SK-N-SH (cell line): ENCODE measurements at regions not wholly inside any gene's neighbourhood (a gene's known extent, or its start where the extent isn't known, plus 50 kb on each side); places are given as distances from the start of the nearest gene placed in this dataset.
"Not testable (repeated sequence)": the region's sequence is repeated elsewhere in the genome, so short reads cannot be mapped to it uniquely, and the experiment has no call there.

Experiments
- CTCF ChIA-PET: fragments of 300-600, 350-600 bp; formaldehyde crosslinking; extraction: SDS; loops from one replicate; lab custom pipeline; 2021; lab: Yijun Ruan, JAX
- POLR2A ChIA-PET: fragments of 350-600 bp; sonication (Branson Sonifier 250); formaldehyde crosslinking; extraction: SDS; loops from one replicate; lab custom pipeline; 2020; ENCODE audit warnings: antibody characterized with exemption, inconsistent platforms; lab: Yijun Ruan, JAX
- DNase-seq: peaks from one replicate; pipeline ENCODE4 v3.0.0; 2012
- H2AFZ ChIP-seq: fragments of 200-600 bp; sonication (generic); 2 replicates; pipeline ENCODE4 v1.8.1; 2016; ENCODE audit warnings: antibody characterized with exemption, mild to moderate bottlenecking, low read depth
- H3F3A ChIP-seq: fragments of 200-600 bp; sonication (generic); replicated peaks from 2 replicates; pipeline ENCODE3; 2016; ENCODE audit warnings: antibody characterized with exemption, mild to moderate bottlenecking; ENCODE audit not compliant: insufficient read depth
- H3K27ac ChIP-seq, 2 experiments: fragments of 200-500 bp in 1 of 2; fragments of 200-600 bp in 1 of 2; sonication (Bioruptor generic) in 1 of 2; sonication (generic), shearing (Covaris generic) in 1 of 2; 2 replicates each; pipeline versions ENCODE4 v1.5.1 to v1.6.1; 2014 to 2016; ENCODE audit warnings: low read depth in 2 of 2, inconsistent platforms in 1 of 2, low read length in 1 of 2, mild to moderate bottlenecking in 1 of 2, mixed read lengths in 1 of 2
- H3K27me3 ChIP-seq: fragments of 200-600 bp; sonication (generic), shearing (Covaris generic); 2 replicates; pipeline ENCODE4 v1.6.1; 2016; ENCODE audit warnings: mixed run types; ENCODE audit not compliant: insufficient read depth
- H3K36me3 ChIP-seq, 2 experiments: fragments of 200-500 bp in 1 of 2; fragments of 200-600 bp in 1 of 2; sonication (Bioruptor generic) in 1 of 2; sonication (generic) in 1 of 2; replicated peaks in 1 of 2; 2 replicates each; pipeline versions ENCODE3 to v1.5.1; 2014 to 2016; ENCODE audit warnings: low read length in 1 of 2, mild to moderate bottlenecking in 1 of 2; ENCODE audit not compliant: insufficient read depth in 2 of 2, control insufficient read depth in 1 of 2
- H3K4me1 ChIP-seq, 2 experiments: fragments of 200-500 bp in 1 of 2; fragments of 200-600 bp in 1 of 2; sonication (Bioruptor generic) in 1 of 2; sonication (generic), shearing (Covaris generic) in 1 of 2; 2 replicates each; pipeline versions ENCODE4 v1.5.1 to v1.6.1; 2014 to 2016; ENCODE audit warnings: low read depth in 1 of 2, low read length in 1 of 2, mixed run types in 1 of 2; ENCODE audit not compliant: insufficient read depth in 2 of 2, control insufficient read depth in 1 of 2
- H3K4me2 ChIP-seq: fragments of 200-600 bp; sonication (generic), shearing (Covaris generic); 2 replicates; pipeline ENCODE4 v1.6.1; 2017; ENCODE audit warnings: mixed run types
- H3K4me3 ChIP-seq, 2 experiments: fragments of 200-500 bp in 1 of 2; fragments of 200-600 bp in 1 of 2; sonication (Bioruptor generic) in 1 of 2; sonication (generic), shearing (Covaris generic) in 1 of 2; 2 replicates each; pipeline versions ENCODE4 v1.5.1 to v1.8.1; 2014 to 2016; ENCODE audit warnings: low read depth in 2 of 2, inconsistent platforms in 1 of 2, low read length in 1 of 2, mild to moderate bottlenecking in 1 of 2, mixed read lengths in 1 of 2, moderate library complexity in 1 of 2
- H3K79me2 ChIP-seq: fragments of 200-600 bp; sonication (generic); 2 replicates; pipeline ENCODE4 v1.8.1; 2017; ENCODE audit warnings: mild to moderate bottlenecking; ENCODE audit not compliant: insufficient read depth
- H3K9ac ChIP-seq: fragments of 200-600 bp; sonication (generic); 2 replicates; pipeline ENCODE4 v1.6.1; 2017; ENCODE audit warnings: mixed run types
- H3K9me2 ChIP-seq: fragments of 200-600 bp; sonication (generic); 2 replicates; pipeline ENCODE4 v1.6.1; 2017; ENCODE audit warnings: mixed run types
- H3K9me3 ChIP-seq: fragments of 200-600 bp; sonication (generic); 2 replicates; pipeline ENCODE4 v1.6.1; 2017; ENCODE audit warnings: mixed run types, mild to moderate bottlenecking, moderate library complexity
- H4K20me1 ChIP-seq: fragments of 200-600 bp; sonication (generic); 2 replicates; pipeline ENCODE4 v1.6.1; 2017; ENCODE audit warnings: mild to moderate bottlenecking, mixed run types; ENCODE audit not compliant: insufficient read depth
- ELF1 ChIP-seq: IDR thresholded peaks from 2 replicates; pipeline ENCODE4 v1.4.0; 2012
- EP300 ChIP-seq, 2 experiments: IDR thresholded peaks; 2 replicates each; pipeline versions ENCODE4 v1.4.0 to v1.6.1; 2012; ENCODE audit warnings: borderline replicate concordance in 1 of 2, low read depth in 1 of 2, low read length in 1 of 2
- GATA2 ChIP-seq: sonication (generic); formaldehyde crosslinking; IDR thresholded peaks from 2 replicates; pipeline ENCODE4 v1.5.0; 2020; ENCODE audit warnings: mild to moderate bottlenecking, missing genetic modification reagents
- JUND ChIP-seq: IDR thresholded peaks from 2 replicates; pipeline ENCODE4 v1.4.0; 2012
- NFIC ChIP-seq: IDR thresholded peaks from 2 replicates; pipeline ENCODE4 v1.4.0; 2012; ENCODE audit warnings: borderline replicate concordance
- NRF1 ChIP-seq: IDR thresholded peaks from 2 replicates; pipeline ENCODE4 v1.6.1; 2012; ENCODE audit warnings: low read depth, mild to moderate bottlenecking, low read length
- PBX3 ChIP-seq: IDR thresholded peaks from 2 replicates; pipeline ENCODE4; 2012
- POLR2AphosphoS5 ChIP-seq: IDR thresholded peaks from 2 replicates; pipeline ENCODE4 v1.6.1; 2012; ENCODE audit warnings: low read depth, low read length
- RAD21 ChIP-seq: IDR thresholded peaks from 2 replicates; pipeline ENCODE4 v1.6.1; 2012; ENCODE audit warnings: mild to moderate bottlenecking, low read length
- RCOR1 ChIP-seq: fragments of 150-350 bp; IDR thresholded peaks from 2 replicates; pipeline ENCODE4 v1.6.1; 2017; ENCODE audit warnings: antibody characterized with exemption, low read length
- TAF1 ChIP-seq: IDR thresholded peaks from 2 replicates; pipeline ENCODE4 v1.6.1; 2012; ENCODE audit warnings: low read depth, mild to moderate bottlenecking, low read length, moderate library complexity, borderline replicate concordance
- TCF12 ChIP-seq: IDR thresholded peaks from 2 replicates; pipeline ENCODE4 v1.4.0; 2012
- TEAD4 ChIP-seq: IDR thresholded peaks from 2 replicates; pipeline ENCODE4 v1.4.0; 2012; ENCODE audit warnings: mild to moderate bottlenecking, borderline replicate concordance; ENCODE audit not compliant: insufficient read depth
- YY1 ChIP-seq: IDR thresholded peaks from 2 replicates; pipeline ENCODE4 v1.4.0; 2012; ENCODE audit warnings: low read depth, mild to moderate bottlenecking
- ZBTB33 ChIP-seq: IDR thresholded peaks from 2 replicates; pipeline ENCODE4 v1.4.0; 2012; ENCODE audit warnings: low read depth, borderline replicate concordance
- WGBS: methylation state at CpG from one replicate; pipeline ENCODE4 v1.1.6; 2017; ENCODE audit warnings: low lambda C conversion rate; 5-methylcytosine and 5-hydroxymethylcytosine counted together
- TF ChIP-seq, protein P1 (sequence below): fragments of 200-600 bp; sonication (generic); IDR thresholded peaks from 2 replicates; pipeline ENCODE4 v1.6.1; 2017; ENCODE audit warnings: antibody characterized with exemption, mild to moderate bottlenecking, moderate library complexity

- DNase-seq = no peak
Observed at GRCh38 chr4:17009871-17010367, 111.5 kb upstream of the LDB2 start.

GRCh38 chr4:17008834-17009345, 110.4 kb upstream of the LDB2 start:
- Histone ChIP-seq H3K4me1 (peaks cover 0 to 8% of the 10 kb centered on the region in 2 experiments; a peak in 1 of 4 replicates), H3K4me3 (no peak overlapping the region), H3K9me2 (no peaks in the 10 kb centered on the region), H2AFZ (no peak overlapping the region), H4K20me1 (no peaks in the 10 kb centered on the region), H3K9ac (no peak overlapping the region), H3F3A (peaks cover 8% of the 10 kb centered on the region), H3K27me3 (no peaks in the 10 kb centered on the region), H3K36me3 (no peaks in the 10 kb centered on the region), H3K9me3 (no peaks in the 10 kb centered on the region), H3K4me2 (no peak overlapping the region), H3K79me2 (no peaks in the 10 kb centered on the region), H3K27ac (no peak overlapping the region)
- CTCF ChIA-PET = interaction anchor here (1.3 kb wide), 1 partner anchor 10 kb away, joined by 3 read pairs; no protein-coding TSS in a partner anchor
- no peak for DNase-seq
- POLR2A ChIA-PET = interaction anchor here (0.6 kb wide), 1 partner anchor 332 kb away, joined by 4 read pairs; no protein-coding TSS in a partner anchor
- 77% methylated on average over 2 of the region's 2 CpGs for WGBS
- TF ChIP-seq NFIC = no peak
- TF ChIP-seq, protein P1, sequence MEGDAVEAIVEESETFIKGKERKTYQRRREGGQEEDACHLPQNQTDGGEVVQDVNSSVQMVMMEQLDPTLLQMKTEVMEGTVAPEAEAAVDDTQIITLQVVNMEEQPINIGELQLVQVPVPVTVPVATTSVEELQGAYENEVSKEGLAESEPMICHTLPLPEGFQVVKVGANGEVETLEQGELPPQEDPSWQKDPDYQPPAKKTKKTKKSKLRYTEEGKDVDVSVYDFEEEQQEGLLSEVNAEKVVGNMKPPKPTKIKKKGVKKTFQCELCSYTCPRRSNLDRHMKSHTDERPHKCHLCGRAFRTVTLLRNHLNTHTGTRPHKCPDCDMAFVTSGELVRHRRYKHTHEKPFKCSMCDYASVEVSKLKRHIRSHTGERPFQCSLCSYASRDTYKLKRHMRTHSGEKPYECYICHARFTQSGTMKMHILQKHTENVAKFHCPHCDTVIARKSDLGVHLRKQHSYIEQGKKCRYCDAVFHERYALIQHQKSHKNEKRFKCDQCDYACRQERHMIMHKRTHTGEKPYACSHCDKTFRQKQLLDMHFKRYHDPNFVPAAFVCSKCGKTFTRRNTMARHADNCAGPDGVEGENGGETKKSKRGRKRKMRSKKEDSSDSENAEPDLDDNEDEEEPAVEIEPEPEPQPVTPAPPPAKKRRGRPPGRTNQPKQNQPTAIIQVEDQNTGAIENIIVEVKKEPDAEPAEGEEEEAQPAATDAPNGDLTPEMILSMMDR = no peak
- TF ChIP-seq YY1 = no peak
- no peak for TF ChIP-seq ZBTB33
- TF ChIP-seq JUND = no peak
- TF ChIP-seq POLR2AphosphoS5 = no peak
- TF ChIP-seq EP300 (IDR thresholded peaks at IDR 0.05; ENCODE audit: borderline replicate concordance in 1 of 2, low read depth in 1 of 2, low read length in 1 of 2) = no peak
- TF ChIP-seq GATA2 (CRISPR knock-in tag) = no peak
- no peak for TF ChIP-seq NRF1
- no peak for TF ChIP-seq TAF1
- TF ChIP-seq TEAD4 = no peak

More at GRCh38 chr4:17009871-17010367, 111.5 kb upstream of the LDB2 start:
- Histone ChIP-seq H3K79me2 (no peaks in the 10 kb centered on the region), H3K9me3 (peaks cover 6% of the 10 kb centered on the region; the same call in 1 of the 2 replicates), H3K27ac (no peak overlapping the region), H3K4me3 (no peak overlapping the region), H3K9ac (no peak overlapping the region), H3F3A (peaks cover 11% of the 10 kb centered on the region), H2AFZ (peak overlapping the region; percentile 36; the same call in 1 of the 2 replicates), H3K4me1 (peaks cover 0 to 8% of the 10 kb centered on the region in 2 experiments; a peak in 1 of 4 replicates), H3K4me2 (no peak overlapping the region), H4K20me1 (no peaks in the 10 kb centered on the region), H3K27me3 (no peaks in the 10 kb centered on the region), H3K36me3 (no peaks in the 10 kb centered on the region), H3K9me2 (no peaks in the 10 kb centered on the region)
- ChIA-PET POLR2A (no interaction called here), CTCF (interaction anchor here (1.0 to 1.3 kb wide), 2 partner anchors 9 to 314 kb away, joined by 3 read pairs; no protein-coding TSS in a partner anchor)
- TF ChIP-seq NRF1 (no peak), RCOR1 (no peak), PBX3 (no peak), RAD21 (no peak), ELF1 (no peak), TCF12 (no peak)
- 77% methylated on average over 10 of the region's 10 CpGs for WGBS

- 85% methylated on average over 16 of the region's 16 CpGs for WGBS
- H3K79me2 ChIP-seq, H3K4me2 ChIP-seq, H3F3A ChIP-seq, H3K9me2 ChIP-seq, H3K4me3 ChIP-seq, H3K36me3 ChIP-seq, CTCF ChIA-PET, H4K20me1 ChIP-seq, H3K4me1 ChIP-seq, H3K27me3 ChIP-seq, H3K9ac ChIP-seq, POLR2A ChIA-PET, DNase-seq, H3K9me3 ChIP-seq, H2AFZ ChIP-seq, H3K27ac ChIP-seq: not testable (repeated sequence)
Observed at GRCh38 chr4:17003606-17004392, 105.4 kb upstream of the LDB2 start.
